DMS114 treated with DMSO at 0.1 percent for 48 hours (cell line): ENCODE measurements at regions not wholly inside any gene's neighbourhood (a gene's known extent, or its start where the extent isn't known, plus 50 kb on each side); places are given as distances from the start of the nearest gene placed in this dataset.

Experiments used
- DNase-seq: peaks from one replicate; lab custom pipeline; 2025; ENCODE audit not compliant: unreplicated experiment; lab: John Stamatoyannopoulos, UW

DNA sequence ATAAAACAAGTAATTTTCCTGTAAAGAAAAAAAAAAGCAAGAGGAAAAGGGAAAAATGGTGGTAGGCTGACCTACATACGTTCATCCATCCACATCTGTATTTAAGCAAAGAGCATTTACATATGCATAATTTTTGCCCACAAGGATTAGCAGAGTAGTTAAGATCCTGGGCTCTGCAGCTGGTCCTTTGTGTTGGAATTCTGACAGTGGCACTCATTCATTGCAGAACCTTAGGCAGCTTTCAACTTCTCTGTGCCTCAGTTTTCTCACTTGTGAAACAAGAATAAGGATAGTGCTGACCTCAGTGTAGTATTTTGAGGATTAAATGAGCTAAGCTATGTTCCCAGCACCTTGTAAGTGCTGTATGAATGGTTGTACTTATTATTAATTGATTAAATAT, 211.3 kb downstream of the ARL4C start:
- DNase-seq = no peak

DNA sequence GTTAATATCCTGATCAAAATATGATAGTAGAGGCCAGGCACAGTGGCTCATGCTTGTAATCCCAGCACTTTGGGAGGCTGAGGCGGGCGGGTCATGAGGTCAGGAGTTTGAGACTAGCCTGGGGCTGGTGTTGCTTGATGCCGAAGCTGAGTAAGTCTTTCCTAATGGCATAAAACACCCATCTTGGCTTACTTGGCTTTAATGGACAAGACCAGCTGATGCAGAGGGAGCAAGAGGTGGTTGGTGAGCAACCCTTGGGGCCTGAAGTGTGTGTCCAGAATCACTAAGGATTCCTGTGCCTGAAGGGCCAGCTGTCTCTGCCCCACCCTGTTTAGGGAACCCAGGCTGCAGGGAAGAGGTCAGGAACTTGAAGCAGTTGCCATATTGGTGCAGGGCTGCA, 217.2 kb downstream of the ARL4C start:
- no peak for DNase-seq

DNA sequence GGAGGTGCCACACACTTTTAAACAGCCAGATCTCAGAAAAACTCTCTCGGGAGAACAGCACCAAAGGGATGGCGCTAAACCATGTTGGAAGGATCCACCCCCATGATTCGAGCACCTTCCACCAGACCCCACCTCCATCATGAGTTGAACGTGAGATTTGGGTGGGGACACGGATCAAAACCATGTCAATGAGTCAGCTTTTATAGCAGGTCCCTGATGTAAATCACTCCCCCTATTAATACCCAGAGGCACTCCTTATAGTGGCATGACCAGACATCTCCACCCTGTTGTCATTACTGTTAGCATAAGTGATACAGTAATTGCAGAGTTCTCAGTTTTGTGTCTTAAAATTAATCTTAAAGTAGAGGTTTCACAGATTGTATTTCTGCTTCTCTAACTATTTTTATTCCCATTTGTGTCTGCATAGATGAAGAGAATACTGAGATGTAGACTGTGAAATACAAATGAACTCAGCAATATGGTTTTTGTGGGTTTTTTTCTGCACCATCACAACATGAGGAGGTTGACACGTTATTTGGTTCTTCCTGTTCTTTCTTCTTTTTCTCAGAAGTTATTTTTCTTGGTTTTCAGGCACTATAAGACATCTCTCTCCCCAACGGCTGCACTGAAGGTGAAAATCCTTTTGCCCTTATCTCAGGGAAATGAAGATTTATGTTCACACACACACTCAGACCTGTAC, 218.2 kb downstream of the ARL4C start:
- DNase-seq = no peak

DNA sequence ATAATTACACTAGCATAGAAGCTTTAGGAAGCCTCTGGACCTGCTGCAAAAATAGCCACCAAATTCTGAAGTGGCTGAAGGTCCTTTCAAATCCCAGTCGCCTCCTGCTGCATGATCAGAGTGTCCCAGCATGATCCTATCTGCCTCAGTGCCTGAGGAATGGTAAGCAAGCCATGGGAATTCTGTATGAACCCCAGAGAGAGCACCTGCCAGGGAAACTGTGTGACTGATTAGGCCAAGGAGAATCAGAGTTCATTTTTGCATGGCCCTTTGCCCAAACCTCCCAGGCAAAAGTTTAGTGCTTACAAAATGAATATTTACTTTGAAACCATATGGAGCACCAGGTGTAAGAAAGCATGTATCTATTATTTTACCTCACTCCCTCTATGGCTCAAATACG, 221.4 kb downstream of the ARL4C start:
- no peak for DNase-seq

DNA sequence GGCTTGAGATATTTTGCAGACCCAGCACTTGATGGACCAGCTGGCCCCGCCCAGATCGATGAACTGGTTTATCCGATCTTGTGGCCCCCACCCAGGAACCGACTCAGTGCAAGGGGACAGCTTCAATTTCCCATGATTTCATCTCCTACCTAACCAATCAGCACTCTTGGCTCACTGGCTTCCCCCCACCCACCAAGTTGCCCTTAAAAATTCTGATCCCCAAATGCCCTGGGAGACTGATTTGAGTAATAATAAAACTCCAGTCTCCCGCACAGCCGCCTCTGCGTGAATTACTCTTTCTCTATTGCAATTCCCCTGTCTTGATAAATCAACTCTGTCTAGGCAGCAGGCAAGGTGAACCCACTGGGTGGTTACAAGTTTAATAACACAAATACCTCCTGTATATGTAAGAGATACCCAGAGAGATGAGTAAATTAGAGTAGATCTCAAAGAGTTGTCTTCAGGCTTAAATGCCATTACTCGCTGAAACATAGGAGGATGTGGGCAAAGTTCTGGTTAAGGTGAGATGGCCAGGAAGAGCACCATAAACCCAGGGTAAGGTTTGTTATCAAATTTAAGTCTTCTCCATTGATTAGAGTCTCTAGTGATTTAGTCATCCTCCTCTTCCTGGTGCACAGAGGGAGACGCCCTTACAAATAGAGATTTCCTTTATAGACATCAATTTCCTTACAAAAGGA, 222.8 kb downstream of the ARL4C start:
- no peak for DNase-seq

DNA sequence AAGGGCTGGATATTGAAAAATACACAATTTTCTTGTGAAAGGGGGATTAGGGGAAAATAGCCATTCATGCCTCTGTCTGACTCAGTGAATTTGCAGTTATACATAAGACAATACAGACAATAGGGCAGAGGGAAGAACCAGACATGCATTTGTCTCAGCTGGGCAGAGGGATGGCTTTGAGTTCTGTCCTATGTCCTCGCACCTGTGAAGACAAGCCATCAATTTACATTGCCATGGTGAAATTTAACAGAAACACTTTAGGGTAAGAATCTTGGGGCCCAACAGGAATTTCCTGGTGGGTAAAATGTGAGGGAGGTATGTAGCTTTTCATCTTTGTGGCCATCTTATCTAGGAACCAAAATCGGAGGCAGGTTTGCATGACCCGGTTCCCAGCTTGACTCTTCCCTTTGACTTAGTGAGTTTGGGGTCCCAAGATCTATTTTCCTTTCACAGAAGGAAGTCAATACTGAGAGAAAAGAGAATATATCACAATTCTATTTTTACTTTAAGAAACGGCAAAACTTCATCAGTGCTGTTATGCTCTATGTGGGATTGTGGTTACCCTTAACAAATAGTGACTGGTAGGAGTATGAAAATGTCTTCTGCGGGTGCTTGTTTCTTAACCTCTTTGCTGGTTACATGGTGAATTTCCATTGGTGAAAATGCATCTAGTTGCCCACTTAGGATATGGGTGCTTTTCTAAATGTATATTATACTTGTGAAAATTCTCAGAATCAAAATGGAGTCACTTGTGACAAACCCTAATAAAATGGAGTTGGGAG, 221.8 kb downstream of the SPP2 start:
- DNase-seq = no peak

DNA sequence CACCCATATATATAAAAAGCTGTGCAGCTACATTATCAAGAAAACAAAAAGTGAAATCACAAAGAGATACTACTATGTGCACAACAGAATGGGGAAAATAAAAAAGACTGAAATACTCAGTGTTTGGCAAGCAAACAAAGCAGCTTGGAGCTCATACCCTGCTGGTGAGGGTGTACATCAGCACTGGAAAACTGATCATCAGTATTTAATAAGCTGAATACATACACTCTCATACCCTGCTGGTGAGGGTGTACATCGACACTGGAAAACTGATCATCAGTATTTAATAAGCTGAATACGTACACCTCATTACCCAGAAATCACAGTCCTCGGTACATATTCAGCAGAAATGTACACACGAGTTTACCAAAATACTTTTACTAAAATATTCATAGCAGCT, 220.8 kb downstream of the SPP2 start:
- no peak for DNase-seq

DNA sequence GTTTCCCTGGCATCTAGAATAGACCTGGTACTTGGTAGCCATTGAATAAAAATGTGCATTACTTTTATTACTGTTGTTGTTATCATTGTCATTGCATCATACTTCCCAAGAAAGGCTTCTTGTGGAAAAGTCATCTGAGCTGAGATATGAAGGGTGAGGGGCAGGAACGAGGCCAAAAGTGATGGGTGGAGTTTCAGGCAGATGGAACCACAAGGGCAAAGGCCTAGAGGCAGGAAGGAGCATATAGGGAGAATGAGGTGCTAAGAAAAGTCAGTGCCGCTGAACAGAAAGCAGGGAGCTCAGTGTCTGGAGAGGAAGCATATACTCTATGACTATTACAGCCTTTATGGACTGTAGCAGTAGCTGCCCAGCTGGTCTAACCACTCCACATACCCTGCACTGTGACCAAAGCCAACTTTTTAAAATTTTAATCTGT, 219.3 kb downstream of the SPP2 start:
- no peak for DNase-seq

DNA sequence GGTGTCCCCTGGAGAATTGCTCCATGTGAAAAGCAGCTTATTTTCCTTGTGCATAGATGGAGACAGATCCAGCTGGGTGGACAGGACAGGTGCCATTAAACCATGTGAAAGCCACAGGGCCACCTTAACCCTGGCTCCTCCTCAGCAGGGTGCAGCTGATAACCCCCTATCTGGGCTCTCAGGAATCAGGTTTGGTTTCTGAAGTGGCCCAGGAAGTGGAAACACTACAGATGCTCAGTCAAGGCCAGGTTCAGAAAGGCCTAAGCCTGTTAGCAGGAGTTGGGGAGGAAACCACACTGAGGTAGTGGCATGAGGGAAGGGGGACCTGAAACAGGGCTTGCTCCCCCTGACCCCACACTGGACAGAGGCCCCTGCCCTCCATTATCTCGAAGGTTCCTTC, 217.0 kb downstream of the SPP2 start:
- DNase-seq = no peak

DNA sequence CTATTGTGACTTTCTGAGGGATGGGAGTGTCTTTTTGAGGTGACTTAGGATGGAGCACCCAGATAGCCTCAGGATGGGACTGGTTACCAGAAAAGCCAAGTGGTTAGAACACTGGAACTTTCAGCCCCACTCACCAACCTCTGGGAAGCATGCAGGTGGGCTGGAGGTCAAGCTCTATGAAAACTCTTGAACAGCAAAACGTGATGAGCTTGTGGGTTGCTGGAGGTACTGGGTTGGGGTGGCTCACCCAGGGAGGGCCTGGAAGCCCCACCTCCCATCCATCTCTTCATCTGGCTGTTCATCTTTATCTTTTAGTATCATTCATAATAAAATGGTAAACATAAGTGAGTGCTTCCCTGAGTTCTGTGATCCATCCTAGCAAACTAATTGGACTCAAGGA, 216.4 kb downstream of the SPP2 start:
- no peak for DNase-seq

DNA sequence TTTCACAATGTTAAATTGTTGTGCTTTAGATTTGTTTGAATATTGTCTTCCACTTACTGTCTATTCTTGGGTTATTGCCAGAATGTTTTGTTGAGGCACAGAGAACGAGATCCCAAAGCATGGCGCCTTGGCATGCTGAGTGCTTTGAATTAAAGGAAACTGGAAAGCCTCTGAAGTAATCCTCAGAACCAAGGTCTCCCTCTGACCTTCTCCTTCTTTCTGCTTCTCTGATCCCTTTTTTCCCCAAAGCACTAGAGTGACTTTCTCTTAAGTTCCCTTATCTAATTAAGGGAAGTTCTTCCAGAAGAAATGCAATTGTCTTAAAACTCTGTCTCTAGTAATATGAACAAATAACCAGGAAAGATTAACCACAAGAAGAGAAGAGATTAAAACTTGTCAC, 214.7 kb downstream of the SPP2 start:
- no peak for DNase-seq

DNA sequence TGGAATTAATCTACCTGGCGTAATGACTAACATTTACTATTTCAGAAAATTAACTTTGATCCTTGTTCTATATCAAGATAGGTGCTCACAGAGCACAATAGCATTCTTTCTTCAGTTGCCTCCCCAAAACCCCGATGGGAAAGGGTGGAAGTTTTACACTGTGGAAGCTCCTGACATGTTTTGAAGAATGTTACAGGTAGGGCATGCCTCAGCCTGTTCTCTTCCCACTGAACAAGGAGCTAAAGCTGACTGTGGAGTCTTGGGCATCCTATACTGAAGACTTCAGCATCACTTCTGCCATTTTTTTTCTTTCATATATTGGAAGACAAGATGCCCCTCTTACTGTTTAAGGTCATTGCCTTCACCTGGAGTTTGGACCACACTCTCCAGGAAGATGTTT, 211.2 kb downstream of the SPP2 start:
- no peak for DNase-seq

DNA sequence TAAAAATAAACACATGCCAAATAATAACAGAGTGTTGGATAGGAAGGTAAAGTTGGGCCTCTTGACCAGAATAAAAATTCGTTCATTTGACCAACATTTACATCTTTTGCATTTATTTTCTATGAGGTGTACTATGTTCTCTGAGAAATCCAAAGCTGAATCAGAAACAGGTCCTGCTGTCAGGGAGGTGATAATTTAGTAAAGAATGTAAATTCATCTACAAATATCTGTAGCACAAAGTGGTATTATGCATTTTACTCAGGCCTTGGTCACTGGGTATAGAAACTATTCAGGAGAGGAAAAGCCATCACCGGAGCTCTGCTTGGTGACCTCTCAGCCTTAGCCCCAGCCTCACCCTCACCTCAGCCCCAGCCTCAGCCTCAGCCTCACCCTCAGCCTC, 208.9 kb downstream of the SPP2 start:
- DNase-seq = no peak

DNA sequence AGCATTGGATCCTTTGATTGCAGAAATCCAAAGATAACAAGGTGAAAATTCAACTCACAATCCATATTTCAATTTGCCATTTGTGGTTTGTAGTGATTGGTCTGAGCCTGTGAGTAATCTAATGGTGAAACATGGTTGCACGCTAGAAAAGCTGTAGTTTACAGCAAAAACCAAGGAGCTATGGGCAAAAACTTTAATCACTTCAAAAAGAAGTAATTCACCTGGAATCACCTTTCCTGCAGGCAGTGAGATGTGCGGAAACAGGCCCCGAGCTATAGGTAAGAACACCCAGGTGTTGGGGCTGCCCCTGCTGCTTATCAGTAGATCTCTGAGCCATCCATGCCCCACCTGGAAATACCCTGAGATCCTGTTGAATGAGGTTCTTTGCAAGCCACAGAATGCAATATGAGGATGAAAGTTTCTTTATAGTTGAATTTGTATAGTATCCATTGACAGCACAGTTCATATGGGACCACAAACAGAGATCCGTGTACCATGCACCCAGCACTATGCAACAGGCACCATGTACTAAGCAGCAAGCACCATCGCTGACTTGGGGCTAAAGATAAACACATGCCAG, 208.2 kb downstream of the SPP2 start:
- no peak for DNase-seq

DNA sequence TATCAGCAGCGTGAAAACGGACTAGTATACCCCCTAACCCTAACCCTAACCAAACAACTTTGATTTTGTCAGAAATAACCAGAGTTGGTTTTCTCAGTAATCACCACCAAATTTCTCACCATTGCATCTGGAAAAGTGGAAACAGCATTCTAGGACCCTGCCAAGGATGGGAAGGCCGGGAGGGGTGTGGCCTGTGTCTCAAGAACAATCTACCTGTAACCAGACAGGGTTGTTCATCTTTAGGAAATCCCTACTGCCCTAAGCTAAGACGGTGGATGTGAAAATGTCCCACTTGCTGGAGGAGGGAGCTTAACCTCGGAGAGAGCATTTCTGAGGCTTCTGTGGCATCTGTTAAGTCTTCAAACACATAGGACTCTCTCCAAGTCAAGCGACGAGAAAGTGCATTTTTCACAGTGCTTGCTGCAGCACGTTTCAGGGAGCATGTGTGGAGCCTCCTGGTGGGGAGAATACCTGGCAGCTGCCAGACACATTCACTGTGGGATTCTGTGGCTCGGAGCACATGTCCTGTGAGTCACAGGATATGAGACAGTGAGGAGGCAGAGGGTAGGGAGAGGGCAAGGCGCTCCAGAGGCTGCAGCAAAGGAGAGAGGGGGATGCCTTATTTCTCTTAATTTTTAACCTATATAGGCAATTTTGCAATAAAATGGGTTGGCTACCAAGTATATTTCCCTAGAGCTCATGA, 207.5 kb downstream of the SPP2 start:
- DNase-seq = no peak

DNA sequence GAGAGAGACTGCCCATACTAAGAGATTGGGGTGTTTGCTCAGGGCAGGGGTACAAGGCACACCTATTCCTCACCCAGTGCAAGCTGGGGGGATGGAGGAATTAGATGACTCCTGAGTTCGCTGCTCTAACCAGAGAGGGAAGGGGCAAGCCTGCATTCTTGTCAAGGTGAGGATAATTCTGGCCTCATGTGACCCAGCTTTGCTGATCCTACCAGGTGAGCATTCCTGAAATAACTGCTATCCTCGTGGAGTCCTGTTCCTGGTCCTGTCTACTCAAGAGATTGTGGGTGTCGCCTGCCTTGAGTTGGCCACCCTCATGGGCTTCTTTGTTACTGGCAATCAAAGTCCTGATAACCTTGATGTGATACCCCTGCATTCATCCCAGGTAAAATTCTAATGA, 206.0 kb downstream of the SPP2 start:
- DNase-seq = no peak

DNA sequence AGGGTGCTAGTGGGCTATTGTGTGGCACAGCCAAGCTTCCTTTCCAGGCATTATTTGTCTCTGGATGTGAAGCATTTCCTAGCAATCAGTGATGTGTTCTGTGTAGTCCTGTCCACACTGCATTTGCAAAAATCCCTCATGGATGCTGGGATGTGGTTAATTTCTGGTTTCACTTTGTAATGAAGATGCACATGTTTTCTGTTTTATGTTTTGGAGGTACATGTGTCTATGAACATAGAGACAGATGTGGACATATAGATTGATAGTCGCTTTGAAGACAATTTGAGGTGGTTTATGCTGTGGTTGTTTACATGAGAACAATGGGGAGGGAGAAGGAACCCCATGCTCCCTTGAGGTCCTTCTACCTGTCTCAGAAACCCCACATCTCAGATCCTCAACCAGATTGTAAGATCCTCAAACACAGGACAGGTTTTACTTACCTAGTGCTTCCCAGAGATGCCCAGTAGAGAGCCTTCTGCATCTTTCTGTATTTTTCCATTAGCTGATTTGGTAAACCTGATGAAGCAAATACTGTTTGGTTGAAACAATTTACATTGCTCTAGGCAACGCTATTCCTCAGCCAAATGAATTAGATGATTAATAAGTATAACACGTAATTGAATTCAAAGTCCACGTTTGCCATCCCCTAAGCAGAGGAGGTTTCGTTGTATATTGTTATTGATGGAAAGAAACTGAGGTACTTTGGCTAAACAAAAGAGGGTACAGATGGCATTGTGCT, 204.4 kb downstream of the SPP2 start:
- DNase-seq = no peak

DNA sequence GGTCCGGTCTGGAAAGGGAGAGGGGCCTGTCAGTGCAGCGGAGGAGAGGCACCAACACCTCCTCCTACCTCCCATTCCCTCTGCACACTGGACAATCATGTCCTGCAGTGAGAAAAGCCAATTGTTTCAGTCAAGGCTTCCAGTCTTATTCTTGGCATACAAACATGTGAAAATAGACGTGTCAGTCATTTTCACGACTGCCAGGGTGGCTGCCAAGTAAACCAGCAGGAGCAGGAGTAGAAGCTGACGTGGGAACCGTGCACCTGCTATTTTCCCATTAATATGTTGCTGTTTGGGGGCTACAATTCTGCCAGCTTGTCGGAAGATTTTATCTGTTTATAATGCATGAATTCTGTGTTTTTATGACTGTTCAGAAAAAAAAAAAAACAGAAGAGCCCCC, 202.3 kb downstream of the SPP2 start:
- DNase-seq = no peak

DNA sequence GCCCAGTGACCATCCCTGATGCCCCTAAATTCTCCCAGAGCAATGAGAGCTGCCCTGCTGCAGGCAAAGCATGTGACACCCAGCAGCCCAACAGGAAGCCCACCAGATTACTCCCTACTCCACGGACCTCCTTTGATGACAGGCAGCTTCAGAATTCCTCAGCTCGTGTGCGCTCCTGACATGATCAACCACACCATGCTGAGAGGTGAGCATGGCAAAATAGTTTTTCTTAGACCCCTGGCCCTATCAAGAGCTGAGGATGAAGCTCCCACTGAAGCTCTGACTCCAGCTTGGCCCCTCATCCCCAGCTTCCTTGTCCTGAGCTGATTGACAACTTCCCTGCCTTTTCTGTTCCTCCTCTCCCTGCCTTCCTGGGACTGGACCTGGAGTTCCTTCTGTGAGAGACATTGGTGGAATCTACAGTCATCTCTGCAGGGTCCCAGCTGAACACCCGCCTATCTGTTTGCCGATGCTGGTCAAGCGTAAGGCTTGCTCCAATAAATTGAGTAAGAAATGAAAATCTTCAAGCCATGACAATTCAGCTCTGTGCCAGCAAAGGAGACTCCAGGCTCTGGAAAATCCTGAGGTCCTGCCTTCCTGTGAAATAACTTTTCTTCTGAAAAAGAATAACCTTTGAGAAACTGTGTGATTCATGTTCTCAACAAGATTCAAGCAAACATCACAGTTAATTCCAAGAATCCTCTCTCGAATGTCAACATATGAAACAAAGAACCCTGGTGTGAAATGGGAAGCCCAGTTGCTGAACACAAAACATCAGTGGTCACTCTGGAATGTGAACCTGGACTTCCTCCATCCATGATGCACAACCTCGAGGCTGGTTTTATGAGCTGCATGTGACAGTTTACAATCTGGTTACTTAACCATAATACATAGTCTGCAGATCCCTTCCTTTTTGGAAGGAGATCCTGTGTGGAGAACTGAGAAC, 201.1 kb downstream of the SPP2 start:
- DNase-seq = no peak
